GM15510 (cell line): ENCODE measurements at regions not wholly inside any gene's neighbourhood (a gene's known extent, or its start where the extent isn't known, plus 50 kb on each side); places are given as distances from the start of the nearest gene placed in this dataset.

ENCODE experiments used
- POLR2A ChIP-seq: IDR thresholded peaks from 3 replicates; pipeline ENCODE4 v1.6.1; 2011; ENCODE audit warnings: borderline replicate concordance; ENCODE audit not compliant: insufficient read length; ENCODE audit errors: extremely low read depth

DNA sequence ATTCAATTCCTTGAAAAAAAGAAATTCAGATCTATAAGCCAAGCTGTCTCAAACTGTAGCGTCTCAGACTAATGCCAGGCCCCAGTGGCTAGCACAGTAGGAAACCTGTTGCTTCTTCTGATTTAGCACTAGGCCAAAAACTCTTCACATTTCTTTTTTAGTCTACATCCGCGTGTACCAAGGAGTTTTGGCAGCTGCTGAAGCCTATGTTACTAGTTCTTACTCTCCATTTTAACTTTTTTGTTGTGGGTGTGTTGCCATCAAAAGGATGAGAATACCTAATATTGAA is 65.0 kb upstream of the BTN3A2 start:
- no peak for TF ChIP-seq POLR2A

DNA sequence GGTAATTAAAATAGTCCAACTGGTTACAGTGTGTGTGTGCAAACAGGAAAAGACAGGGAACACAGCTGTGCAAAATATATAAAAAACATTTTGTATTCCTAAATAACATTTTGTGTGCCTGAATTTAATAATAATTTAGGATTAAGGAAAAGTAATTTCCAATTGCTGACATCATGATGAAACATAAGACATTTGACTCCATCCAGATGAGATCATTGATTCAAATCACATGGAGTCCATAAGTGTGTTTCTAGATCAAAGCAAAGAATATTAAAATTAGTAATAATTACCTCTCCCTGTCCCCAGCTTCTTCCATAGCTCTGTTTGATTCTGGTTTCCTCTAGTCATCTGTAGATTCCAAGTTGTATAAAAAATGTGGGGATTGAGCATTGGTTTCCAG is 64.6 kb upstream of the BTN3A2 start:
- no peak for TF ChIP-seq POLR2A

DNA sequence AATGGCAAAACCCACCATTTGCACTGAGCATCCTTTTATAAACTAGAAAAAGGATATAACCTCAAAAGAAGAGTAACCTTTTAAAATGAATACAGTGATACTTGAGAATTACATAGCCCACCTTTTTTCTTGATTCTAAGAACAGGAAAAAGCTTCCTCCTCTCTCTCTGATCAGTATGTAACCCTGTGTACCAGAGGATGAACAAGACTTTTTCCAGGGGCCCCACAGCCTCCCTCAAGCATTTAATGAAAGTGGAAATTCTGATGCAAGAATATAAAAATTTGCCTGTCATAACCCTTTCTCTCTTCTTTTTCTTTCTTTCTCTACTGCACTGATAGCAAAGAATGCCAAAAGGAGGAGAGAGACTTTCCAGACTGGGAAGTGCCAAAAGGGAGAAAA is 64.2 kb upstream of the BTN3A2 start:
- TF ChIP-seq POLR2A = no peak

DNA sequence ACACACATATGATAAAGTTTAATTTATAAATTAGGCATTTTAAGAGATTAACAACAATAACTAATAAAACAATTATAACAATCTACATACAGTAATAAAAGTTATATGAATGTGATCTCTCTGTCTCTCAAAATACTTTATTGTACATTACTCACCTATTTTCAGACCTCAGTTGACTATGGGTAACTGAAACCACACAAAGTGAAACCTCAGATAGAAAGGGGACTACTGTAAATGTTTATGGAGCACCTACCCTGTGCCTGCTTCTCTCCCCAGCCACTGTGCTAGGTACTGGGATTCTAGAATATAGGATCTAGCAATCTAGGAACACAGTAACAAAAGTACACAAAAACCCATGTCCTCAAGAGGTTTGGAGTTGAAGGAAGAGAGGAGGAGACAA is 63.4 kb upstream of the BTN3A2 start:
- no peak for TF ChIP-seq POLR2A

DNA sequence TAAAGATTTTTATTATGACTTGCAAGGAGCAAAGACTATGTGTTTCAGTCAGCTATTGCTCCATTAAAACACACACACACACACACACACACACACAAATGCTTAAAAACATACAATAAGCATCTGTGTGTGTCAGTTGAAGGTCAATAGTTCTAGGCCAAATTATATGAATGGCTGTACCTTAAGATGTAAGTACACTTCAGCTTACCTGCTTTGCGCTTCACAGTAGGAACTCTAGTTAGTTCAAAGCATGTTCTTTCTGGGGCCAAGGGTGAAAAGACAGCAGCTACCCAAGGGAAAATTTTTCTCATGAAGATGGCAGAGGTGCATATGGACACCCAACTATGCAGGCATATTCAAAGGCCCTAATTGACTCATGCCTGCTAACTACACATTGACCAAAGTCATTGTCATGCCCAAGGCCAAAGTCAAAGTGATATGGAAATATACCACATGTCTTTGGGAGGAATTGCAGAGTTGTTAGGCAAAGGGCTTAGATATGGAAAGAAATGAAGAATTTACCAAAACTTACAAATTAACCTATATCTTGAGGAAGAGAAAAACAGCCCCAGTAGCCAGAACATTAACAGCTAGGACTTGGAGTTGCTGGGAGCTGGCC is 61.9 kb upstream of the BTN3A2 start:
- no peak for TF ChIP-seq POLR2A

DNA sequence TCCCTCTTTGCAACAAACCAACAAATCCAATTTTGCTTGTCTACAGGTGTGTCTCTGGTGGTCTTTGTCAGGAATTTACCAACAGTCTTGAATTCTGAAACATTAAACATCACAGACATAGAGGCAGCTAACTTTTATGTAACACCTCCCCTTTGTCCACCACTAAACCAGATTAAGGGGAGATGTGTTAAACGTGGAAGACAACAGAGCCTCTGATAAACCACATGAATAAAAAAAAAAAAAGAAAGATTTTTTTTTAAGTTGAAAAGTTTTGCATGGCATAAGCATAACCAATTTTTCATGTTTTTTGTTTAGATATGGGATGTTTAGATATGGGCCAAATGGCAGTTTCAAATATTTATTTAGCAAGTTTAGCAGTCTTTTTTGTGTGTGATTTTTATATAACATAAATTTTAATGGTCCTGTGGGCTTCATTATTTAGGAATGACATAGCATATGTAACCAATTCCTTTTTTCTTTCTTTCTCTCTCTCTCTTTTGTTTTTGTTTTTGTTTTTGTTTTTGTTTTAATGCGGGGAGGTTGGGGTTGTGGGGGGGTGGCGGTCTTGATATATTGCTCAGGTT is 60.7 kb upstream of the BTN3A2 start:
- no peak for TF ChIP-seq POLR2A

DNA sequence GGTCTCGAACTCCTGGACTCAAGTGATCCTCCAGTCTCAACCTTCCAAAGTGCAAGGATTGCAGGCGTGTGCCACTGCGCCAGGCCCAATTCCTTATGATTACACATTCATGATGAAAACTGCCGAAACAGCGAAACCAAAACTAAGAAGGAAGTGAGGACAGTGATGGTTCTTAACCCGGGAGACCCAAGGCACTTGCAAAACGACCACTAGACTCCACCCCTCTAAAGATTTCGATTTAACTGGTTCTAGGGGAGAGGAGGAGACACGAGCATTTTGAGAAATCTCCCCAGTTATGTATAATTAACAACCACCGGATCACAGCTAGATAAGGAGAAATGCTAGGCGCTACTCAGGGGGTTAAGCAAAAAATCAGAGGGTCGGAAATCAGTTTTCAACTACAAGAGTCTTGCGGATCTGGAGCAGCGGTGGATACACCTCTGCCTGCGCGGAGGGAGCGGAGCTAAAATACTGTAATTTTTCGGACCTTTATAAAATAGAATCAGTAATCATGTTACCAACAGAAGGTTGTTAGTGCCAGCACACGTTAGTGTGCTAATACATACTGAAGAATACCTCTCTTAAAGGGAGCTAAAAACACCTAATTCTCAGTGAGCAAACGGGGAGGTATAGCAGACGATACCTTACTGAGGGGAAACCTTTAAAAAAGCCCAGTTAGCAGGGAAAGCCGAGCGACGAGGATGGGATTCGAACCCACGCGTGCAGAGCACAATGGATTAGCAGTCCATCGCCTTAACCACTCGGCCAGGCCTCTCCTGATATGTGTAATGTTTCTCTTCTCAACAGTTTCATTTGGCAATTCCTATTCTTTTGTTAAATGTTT is 60.0 kb upstream of the BTN3A2 start:
- no peak for TF ChIP-seq POLR2A

DNA sequence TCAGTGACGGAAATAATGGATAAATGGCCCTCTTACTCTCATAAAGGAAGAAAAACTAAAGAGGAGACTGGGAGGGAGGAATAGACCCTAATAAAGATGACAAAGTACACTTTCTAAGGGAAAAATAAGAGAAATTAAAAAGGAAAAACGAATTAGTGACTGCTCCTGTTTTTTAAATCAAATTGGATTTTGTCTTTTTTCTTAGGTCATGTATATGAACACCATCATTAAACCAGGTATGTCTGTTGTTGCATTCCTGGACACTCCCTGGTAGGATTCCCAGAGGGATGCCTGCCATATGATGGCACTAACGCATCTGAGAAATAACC is 59.4 kb upstream of the BTN3A2 start:
- TF ChIP-seq POLR2A = no peak

DNA sequence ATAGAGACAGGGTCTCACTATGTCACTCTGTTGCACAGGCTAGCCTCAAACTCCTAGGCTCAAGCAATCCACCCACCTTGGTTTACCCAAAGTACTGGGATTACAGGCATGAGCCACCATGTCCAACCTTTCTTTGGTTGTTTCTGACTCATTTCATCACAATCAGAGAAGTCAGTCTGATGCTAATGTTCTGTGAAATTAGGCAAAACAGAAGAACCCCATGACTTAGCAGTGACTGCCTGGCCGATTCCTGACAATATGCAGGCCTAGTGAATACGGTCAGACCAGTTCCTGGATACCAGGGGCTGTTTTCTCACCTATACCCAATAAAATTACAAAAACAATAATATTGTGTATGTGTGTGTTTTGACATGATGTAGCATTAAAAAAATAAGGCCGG is 58.8 kb upstream of the BTN3A2 start:
- TF ChIP-seq POLR2A = no peak

DNA sequence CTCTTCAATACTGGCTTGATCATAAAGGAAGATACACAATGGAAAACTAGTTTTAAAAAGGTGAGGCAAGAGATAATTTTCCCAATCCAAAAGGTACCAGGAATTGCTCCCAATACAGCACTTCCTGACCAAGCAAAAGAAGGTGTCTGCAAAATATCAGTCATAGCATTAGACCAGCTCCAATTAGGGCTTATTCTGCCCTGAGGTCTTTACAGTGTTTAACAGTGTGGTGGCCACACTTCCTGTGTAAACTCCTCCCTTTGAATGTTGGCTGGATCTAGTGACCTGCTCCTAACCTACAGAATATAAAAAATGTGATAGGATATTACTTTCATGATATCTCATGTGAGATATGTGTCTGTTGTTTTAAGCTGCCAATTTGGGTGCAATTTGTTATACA is 57.1 kb upstream of the BTN3A2 start:
- no peak for TF ChIP-seq POLR2A

DNA sequence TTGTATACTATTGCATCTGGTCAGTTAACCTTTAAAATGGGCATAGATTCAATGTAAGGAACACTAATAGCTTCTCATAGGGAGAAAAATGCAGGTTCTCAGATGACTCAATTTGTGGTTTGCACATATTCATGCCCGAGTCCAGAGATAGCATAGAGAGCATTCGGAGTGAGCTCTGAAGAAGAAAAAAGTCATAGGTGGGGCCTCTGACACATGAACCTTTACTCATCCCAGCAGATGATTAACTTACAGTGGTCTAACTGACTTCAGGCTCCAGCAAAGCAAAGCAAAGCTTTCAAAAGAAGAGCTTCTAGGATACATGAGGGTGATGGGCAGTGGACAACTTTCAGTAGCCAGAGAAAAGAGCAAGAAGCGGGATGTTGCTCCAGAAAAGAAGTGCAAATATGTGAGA is 55.3 kb upstream of the BTN3A2 start:
- no peak for TF ChIP-seq POLR2A

DNA sequence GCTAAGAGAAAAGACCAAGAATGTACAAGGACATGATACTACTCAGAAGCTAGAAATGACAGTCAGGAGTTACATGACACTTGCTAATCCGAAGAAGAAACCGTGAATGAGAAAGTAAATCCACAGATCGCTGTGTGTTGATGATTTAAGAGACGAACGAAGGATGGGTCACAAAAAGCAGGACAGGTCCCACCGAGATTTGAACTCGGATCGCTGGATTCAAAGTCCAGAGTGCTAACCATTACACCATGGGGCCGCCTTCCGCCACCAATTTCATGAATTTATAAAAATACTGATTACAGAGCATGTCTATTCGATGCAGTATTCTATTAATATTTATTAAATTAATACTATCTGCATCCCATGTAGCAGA is 54.0 kb upstream of the BTN3A2 start:
- no peak for TF ChIP-seq POLR2A

DNA sequence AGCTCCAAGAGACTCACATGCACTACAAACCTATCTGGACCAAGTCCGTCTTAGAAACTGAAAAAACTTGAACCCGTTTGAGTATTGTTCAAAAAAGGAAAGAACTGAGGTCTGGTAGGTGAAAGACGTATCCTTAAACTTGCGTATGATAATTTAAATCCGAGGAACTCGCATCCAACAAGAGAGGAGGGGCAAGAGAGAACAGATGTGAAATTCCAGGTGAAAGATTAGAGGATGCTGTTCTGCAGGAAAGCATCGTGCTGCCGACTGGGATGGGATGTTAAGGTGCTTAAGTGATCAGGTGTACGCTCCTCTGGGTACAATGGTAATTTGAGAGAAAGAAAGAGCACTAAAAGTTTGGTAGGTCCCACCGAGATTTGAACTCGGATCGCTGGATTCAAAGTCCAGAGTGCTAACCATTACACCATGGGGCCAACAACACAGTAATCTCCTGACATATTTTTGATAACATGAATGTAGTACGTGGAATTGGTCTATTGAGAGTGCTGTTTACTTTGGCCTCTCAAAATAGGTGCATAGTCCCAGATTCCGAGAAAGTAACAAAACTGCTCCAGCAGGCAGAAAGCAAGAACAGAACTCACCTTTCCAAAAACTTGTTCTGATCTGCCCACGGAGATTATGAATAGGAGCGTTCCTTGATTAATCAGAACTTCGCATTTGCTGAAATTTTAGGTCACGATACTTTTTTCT is 53.5 kb upstream of the BTN3A2 start:
- no peak for TF ChIP-seq POLR2A

DNA sequence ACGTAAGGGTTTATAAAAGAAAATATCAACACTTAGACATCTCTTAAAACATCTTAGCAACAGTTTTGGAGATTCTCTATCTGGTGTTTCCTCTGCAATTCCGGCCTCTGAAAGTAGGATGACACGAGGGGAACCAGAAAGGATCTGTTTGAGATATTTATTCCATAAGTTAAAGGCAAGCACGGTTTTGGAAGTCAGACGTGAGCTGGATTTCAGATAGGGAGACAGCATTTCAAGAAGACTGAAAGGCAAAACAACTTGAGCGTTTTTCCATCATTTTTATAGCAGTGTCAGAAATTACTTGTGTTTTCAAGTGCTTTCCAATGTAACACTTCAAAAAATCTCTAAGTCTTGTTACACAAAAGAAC is 52.9 kb upstream of the BTN3A2 start:
- TF ChIP-seq POLR2A = no peak

DNA sequence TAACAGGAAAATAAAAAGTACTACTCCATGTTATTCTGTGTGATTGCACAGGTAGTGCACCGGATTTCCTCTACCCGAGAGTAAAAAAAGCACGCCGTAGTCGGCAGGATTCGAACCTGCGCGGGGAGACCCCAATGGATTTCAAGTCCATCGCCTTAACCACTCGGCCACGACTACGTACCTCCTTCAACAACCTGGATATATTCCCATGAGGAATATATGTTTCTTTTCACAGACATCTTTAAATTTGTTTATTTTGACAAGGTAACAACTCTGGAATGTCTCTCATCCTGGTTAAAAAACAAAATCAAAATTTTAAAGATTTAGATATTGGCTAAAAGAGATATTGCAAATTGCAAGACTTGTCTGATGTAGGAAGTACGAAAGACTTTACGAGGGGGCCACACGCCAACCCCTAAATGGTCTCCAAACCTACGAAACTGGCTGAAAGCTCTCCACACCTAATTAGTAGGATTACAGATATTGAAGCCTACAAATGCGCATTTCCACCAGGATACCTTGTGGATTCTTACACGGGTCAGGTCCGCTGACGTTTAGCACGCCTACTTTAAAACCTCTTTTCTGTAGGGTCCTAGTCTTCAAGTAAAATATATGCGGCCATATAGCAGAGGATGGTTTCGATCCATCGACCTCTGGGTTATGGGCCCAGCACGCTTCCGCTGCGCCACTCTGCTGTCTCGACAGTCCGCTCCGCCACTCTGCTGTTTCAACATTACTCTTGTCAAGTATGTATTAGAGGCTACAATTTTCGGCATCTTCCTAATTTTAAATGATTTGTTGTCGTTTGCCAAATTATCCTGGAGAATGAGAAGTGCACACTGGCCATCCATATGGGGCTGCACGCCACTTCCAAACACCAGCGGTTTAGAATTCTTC is 52.2 kb upstream of the BTN3A2 start:
- no peak for TF ChIP-seq POLR2A
